ENCODE measurements at regions not wholly inside any gene's neighbourhood (a gene's known extent, or its start where the extent isn't known, plus 50 kb on each side); places are given as distances from the start of the nearest gene placed in this dataset.

DNA sequence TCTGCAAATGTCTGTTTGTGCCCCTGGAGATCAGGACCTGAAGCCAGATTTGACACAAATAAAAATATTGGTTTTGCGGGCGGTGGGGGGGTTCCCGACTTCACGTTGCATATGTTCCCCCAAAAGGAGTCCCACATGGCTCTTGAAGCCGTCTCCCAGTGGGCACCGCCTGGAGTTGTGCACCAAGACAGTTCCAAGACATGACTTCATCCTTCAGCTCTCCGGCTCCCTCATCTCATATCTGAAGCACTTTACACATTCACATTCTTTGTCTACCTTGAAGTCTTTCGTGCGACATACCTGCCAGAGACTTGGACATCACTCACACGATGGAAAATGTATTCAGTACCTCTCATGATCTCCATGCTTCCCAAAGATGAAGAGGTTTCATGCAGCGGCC is 362.8 kb upstream of the FOXK1 start:
- DNase-seq (ENCODE audit: low read depth), result no peak
- H3K4me3 ChIP-seq (ENCODE audit: low read length), result no peak overlapping the region
- no peak for TF ChIP-seq CTCF (conservative IDR thresholded peaks at IDR 0.05; ENCODE audit: low read depth, low read length)

DNA sequence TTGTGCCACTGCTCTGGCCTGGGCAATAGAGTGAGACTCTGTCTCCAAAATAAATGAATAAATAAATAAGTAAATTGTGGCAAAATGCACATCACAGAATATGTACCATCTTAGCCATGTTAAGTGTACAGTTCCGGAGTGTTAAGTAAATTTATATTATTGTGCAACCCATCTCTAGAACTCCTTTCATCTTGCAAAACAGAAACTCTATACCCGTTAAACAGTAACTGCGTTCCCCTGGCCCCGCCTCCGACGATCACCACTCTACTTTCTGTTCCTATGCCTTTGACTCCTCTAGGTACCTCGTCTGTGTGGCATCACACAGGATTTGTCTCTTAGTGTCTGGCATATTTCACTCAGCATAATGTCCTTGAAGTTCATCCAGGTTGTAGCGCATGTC is 356.4 kb upstream of the FOXK1 start:
- no peak for DNase-seq (ENCODE audit: low read depth)
- no peak for TF ChIP-seq CTCF (conservative IDR thresholded peaks at IDR 0.05; ENCODE audit: low read depth, low read length)
- no peak overlapping the region for H3K4me3 ChIP-seq (ENCODE audit: low read length)

- TF ChIP-seq CTCF (conservative IDR thresholded peaks at IDR 0.05; ENCODE audit: low read depth, low read length), result no peak
- no peak for DNase-seq (ENCODE audit: low read depth)
- H3K4me3 ChIP-seq (ENCODE audit: low read length), result no peak overlapping the region
Observed at GRCh38 chr7:4331711-4332110, 350.4 kb upstream of the FOXK1 start.

GRCh38 chr7:4338556-4338955 is 343.5 kb upstream of the FOXK1 start:
- no peak for DNase-seq (ENCODE audit: low read depth)
- H3K4me3 ChIP-seq (ENCODE audit: low read length), result no peak overlapping the region
- TF ChIP-seq CTCF (conservative IDR thresholded peaks at IDR 0.05; ENCODE audit: low read depth, low read length), result no peak

GRCh38 chr7:4343272-4344247 is 338.5 kb upstream of the FOXK1 start:
- no peak for TF ChIP-seq CTCF (conservative IDR thresholded peaks at IDR 0.05; ENCODE audit: low read depth, low read length)
- no peak overlapping the region for H3K4me3 ChIP-seq (ENCODE audit: low read length)
- no peak for DNase-seq (ENCODE audit: low read depth)

GRCh38 chr7:4345004-4345403 is 337.1 kb upstream of the FOXK1 start:
- no peak for TF ChIP-seq CTCF (conservative IDR thresholded peaks at IDR 0.05; ENCODE audit: low read depth, low read length)
- DNase-seq (ENCODE audit: low read depth), result no peak
- H3K4me3 ChIP-seq (ENCODE audit: low read length), result no peak overlapping the region

DNA sequence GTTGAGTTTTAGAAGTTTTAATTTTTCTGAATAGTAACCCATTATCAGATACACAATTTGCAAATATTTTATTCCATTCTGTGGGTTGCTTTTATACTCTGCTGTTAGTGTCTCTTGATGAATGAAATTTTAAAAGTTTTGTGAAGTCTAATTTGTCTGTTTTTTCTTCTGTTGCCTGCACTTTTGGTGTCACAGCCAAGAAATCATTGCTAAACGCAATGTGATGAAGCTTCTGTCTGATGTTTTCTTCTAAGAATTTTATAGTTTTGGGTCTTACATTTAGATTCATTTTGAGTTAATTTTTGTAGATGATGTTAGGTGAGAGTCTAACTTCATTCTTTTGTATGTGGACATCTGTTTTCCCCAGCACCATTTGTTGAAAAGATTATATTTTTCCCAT is 330.0 kb upstream of the FOXK1 start:
- no peak for TF ChIP-seq CTCF (conservative IDR thresholded peaks at IDR 0.05; ENCODE audit: low read depth, low read length)
- DNase-seq (ENCODE audit: low read depth), result no peak
- H3K4me3 ChIP-seq (ENCODE audit: low read length), result no peak overlapping the region

Measured in retinal pigment epithelial cell (primary cell).